Fibroblast of skin of left biceps (primary cell): ENCODE measurements at regions not wholly inside any gene's neighbourhood (a gene's known extent, or its start where the extent isn't known, plus 50 kb on each side); places are given as distances from the start of the nearest gene placed in this dataset.
"Not testable (repeated sequence)": the region's sequence is repeated elsewhere in the genome, so short reads cannot be mapped to it uniquely, and the experiment has no call there.

Source experiments
- DNase-seq, 2 experiments: peaks; one replicate each; pipeline ENCODE4 v3.0.0-alpha.2; 2013; ENCODE audit warnings: low read depth in 2 of 2

- no peak for DNase-seq
Observed at GRCh38 chrX:120718969-120719368, 89.1 kb upstream of the C1GALT1C1 start.

- DNase-seq: not testable (repeated sequence)
Observed at GRCh38 chrX:120702337-120702736, 72.5 kb upstream of the C1GALT1C1 start.

DNA sequence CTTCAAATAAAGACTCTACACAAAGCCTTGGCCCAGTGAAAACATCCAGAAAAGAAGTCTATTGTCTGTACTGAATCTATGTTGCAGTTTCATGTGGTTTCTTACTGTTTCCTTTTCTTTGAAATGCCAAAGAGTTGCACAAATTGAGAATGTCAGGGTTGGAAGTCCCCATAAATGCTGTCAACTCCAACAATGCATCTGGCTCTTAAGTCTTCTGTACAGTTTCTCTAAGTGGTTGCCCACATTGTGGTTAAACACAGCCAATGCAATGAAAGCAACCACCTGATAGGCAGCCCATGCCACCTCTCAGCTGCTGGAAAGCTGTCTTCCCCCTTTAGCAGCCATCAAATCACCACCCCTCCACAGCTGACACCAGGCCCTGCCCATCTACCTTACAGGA, 67.2 kb upstream of the C1GALT1C1 start:
- no peak for DNase-seq

GRCh38 chrX:120692319-120692718, 62.5 kb upstream of the C1GALT1C1 start:
- DNase-seq: no peak

- DNase-seq: no peak
Observed at GRCh38 chrX:120690941-120691340, 61.1 kb upstream of the C1GALT1C1 start.

DNA sequence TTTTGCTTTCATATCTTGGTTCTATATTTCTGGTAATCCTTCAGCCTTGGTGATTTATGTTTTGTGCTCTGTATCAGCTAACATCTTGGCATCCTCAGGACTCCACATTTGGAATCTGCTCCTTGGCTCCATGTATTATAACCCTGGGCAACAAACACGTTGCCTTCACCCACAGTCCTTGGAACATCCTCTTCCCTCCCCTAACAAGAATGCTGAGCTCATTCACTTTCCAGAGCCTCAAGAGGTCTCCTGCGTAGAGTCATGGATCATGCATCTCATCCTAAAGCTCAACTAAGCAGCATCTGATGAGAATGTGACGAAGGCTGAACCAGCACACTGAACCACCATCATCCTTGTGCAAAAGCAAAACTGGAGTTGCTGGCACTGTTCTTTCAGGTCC, 60.5 kb upstream of the C1GALT1C1 start:
- no peak for DNase-seq

- DNase-seq: no peak
Observed at GRCh38 chrX:120680090-120680489, 50.2 kb upstream of the C1GALT1C1 start.
